ENCODE measurements at regions not wholly inside any gene's neighbourhood (a gene's known extent, or its start where the extent isn't known, plus 50 kb on each side); places are given as distances from the start of the nearest gene placed in this dataset.

DNA sequence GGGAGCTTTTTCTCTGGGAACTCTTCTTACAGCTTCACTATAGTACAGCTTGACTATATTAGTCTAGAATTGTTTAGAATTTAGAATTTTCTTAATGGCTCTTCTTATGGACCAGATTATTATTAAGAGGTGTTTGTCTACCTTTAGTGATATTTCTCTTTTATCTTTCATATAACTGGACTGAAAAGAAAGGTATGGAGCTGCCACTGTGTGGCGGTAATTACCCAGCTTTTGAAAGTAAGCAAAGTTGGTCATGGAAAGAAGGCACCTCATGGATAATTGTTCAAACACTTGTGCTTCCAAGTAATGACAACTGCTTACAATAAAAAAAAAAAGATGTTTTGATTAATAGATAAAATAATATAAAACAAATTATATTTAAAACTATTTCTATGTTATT is 1112.5 kb downstream of the TECRL start:
- Histone ChIP-seq H3K9ac (ENCODE audit: extremely low read depth, insufficient read length, low read length) (no peak overlapping the region), H3K79me1 (ENCODE audit: insufficient read depth, low read depth, low read length, poor library complexity, severe bottlenecking) (no peaks in the 10 kb centered on the region), H3K14ac (ENCODE audit: insufficient read depth, low read length) (no peak overlapping the region), H3T11ph (ENCODE audit: low read length) (no peak overlapping the region), H3K4me2 (ENCODE audit: insufficient read depth, insufficient read length, low read length) (no peak overlapping the region), H3K4me1 (ENCODE audit: insufficient read depth, low read length) (no peaks in the 10 kb centered on the region), H4K8ac (replicated peaks; ENCODE audit: insufficient read length, low read depth, low read length) (no peak overlapping the region), H3K18ac (ENCODE audit: insufficient read length, low read depth, low read length) (no peak overlapping the region), H3K27me3 (ENCODE audit: insufficient read depth, low read length) (no peaks in the 10 kb centered on the region), H4K5ac (ENCODE audit: insufficient read length, low read depth, low read length) (no peak overlapping the region), H2AFZ (ENCODE audit: low read length) (no peak overlapping the region), H4K91ac (ENCODE audit: insufficient read length, low read depth, low read length) (no peak overlapping the region), H2AK5ac (ENCODE audit: insufficient read length, low read length) (no peak overlapping the region), H2BK20ac (ENCODE audit: low read depth, low read length, poor library complexity, severe bottlenecking) (no peak overlapping the region), H3K4ac (ENCODE audit: low read depth, low read length) (no peak overlapping the region), H4K20me1 (ENCODE audit: control insufficient read depth, insufficient read depth, insufficient read length) (no peaks in the 10 kb centered on the region), H3K23me2 (ENCODE audit: insufficient read length, low read depth, low read length, poor library complexity, severe bottlenecking) (no peaks in the 10 kb centered on the region), H3K27ac (ENCODE audit: insufficient read length, low read depth, low read length) (no peak overlapping the region), H3K56ac (ENCODE audit: insufficient read length, low read depth, low read length) (no peak overlapping the region), H3K23ac (ENCODE audit: insufficient read length, low read depth, low read length) (no peak overlapping the region), H2BK120ac (ENCODE audit: low read depth, low read length, poor library complexity, severe bottlenecking) (no peak overlapping the region), H2BK15ac (ENCODE audit: low read depth, low read length) (no peak overlapping the region), H3K79me2 (ENCODE audit: insufficient read depth, low read length) (no peaks in the 10 kb centered on the region), H3K9me3 (ENCODE audit: control insufficient read depth, low read depth, low read length) (no peaks in the 10 kb centered on the region), H2BK12ac (ENCODE audit: insufficient read length, low read depth, low read length) (no peak overlapping the region), H2BK5ac (ENCODE audit: insufficient read length, low read length) (no peak overlapping the region)
- no peak overlapping the region for H3K27ac Mint-ChIP-seq
- H3K4me3 Mint-ChIP-seq, result no peak overlapping the region
- no peaks in the 10 kb centered on the region for H3K36me3 Mint-ChIP-seq (ENCODE audit: insufficient read depth in 1 of 3, low read depth in 3 of 3)
- TF ChIP-seq, protein P1, sequence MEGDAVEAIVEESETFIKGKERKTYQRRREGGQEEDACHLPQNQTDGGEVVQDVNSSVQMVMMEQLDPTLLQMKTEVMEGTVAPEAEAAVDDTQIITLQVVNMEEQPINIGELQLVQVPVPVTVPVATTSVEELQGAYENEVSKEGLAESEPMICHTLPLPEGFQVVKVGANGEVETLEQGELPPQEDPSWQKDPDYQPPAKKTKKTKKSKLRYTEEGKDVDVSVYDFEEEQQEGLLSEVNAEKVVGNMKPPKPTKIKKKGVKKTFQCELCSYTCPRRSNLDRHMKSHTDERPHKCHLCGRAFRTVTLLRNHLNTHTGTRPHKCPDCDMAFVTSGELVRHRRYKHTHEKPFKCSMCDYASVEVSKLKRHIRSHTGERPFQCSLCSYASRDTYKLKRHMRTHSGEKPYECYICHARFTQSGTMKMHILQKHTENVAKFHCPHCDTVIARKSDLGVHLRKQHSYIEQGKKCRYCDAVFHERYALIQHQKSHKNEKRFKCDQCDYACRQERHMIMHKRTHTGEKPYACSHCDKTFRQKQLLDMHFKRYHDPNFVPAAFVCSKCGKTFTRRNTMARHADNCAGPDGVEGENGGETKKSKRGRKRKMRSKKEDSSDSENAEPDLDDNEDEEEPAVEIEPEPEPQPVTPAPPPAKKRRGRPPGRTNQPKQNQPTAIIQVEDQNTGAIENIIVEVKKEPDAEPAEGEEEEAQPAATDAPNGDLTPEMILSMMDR (conservative IDR thresholded peaks at IDR 0.05), result peak; percentile 71
- H3K4me1 Mint-ChIP-seq, result no peaks in the 10 kb centered on the region
- no CpG with 5 or more reads among the region's 1 CpG for WGBS (ENCODE audit: extremely low coverage, insufficient read length, low lambda C conversion rate)
- H3K9me3 Mint-ChIP-seq, result no peaks in the 10 kb centered on the region
- H3K27me3 Mint-ChIP-seq (ENCODE audit: low read depth), result no peaks in the 10 kb centered on the region
- no peak for DNase-seq

Data from H9 (cell line).